Hindlimb muscle (tissue), 1 donor: ENCODE measurements at regions not wholly inside any gene's neighbourhood (a gene's known extent, or its start where the extent isn't known, plus 50 kb on each side); places are given as distances from the start of the nearest gene placed in this dataset.

Experiments used
- DNase-seq: peaks from one replicate; pipeline ENCODE4 v3.0.0-alpha.2; 2013

GRCh38 chr5:26828294-26828693 is 210.1 kb downstream of the CDH9 start:
- no peak for DNase-seq

- no peak for DNase-seq
Observed at GRCh38 chr5:26813235-26813634, 225.2 kb downstream of the CDH9 start.

- DNase-seq = no peak
Observed at GRCh38 chr5:26812714-26813113, 225.7 kb downstream of the CDH9 start.

- DNase-seq = no peak
Observed at GRCh38 chr5:26807231-26808199, 230.9 kb downstream of the CDH9 start.

- DNase-seq = no peak
Observed at GRCh38 chr5:26805076-26805475, 233.3 kb downstream of the CDH9 start.

- DNase-seq = no peak
Observed at GRCh38 chr5:26802944-26803343, 235.4 kb downstream of the CDH9 start.

GRCh38 chr5:26791433-26791832 is 247.0 kb downstream of the CDH9 start:
- DNase-seq = no peak

GRCh38 chr5:26791021-26791420 is 247.4 kb downstream of the CDH9 start:
- DNase-seq = no peak

GRCh38 chr5:26763215-26763614 is 275.2 kb downstream of the CDH9 start:
- DNase-seq = peak; percentile 38

GRCh38 chr5:26761446-26761845 is 276.9 kb downstream of the CDH9 start:
- peak; percentile 32 for DNase-seq

GRCh38 chr5:26761045-26761444 is 277.3 kb downstream of the CDH9 start:
- no peak for DNase-seq

- no peak for DNase-seq
Observed at GRCh38 chr5:26757941-26758340, 280.4 kb downstream of the CDH9 start.

- no peak for DNase-seq
Observed at GRCh38 chr5:26749829-26750228, 288.6 kb downstream of the CDH9 start.

GRCh38 chr5:26740182-26740581 is 298.2 kb downstream of the CDH9 start:
- DNase-seq = no peak

- DNase-seq = no peak
Observed at GRCh38 chr5:26737348-26738265, 300.8 kb downstream of the CDH9 start.

GRCh38 chr5:26727916-26728315 is 310.5 kb downstream of the CDH9 start:
- no peak for DNase-seq

- DNase-seq = no peak
Observed at GRCh38 chr5:26719803-26720202, 318.6 kb downstream of the CDH9 start.

GRCh38 chr5:26700759-26701384 is 337.5 kb downstream of the CDH9 start:
- DNase-seq = no peak

- no peak for DNase-seq
Observed at GRCh38 chr5:26692952-26693351, 345.4 kb downstream of the CDH9 start.

GRCh38 chr5:26691486-26691885 is 346.9 kb downstream of the CDH9 start:
- no peak for DNase-seq

- no peak for DNase-seq
Observed at GRCh38 chr5:26690511-26690910, 347.9 kb downstream of the CDH9 start.

- DNase-seq = no peak
Observed at GRCh38 chr5:26681861-26682260, 356.5 kb downstream of the CDH9 start.

GRCh38 chr5:26674846-26675245 is 363.5 kb downstream of the CDH9 start:
- DNase-seq = no peak
